ENCODE measurements at regions not wholly inside any gene's neighbourhood (a gene's known extent, or its start where the extent isn't known, plus 50 kb on each side); places are given as distances from the start of the nearest gene placed in this dataset.

GRCh38 chr16:73301984-73302383, 254.1 kb upstream of the ZFHX3 start:
- Histone ChIP-seq H3K4ac (ENCODE audit: low read depth in 1 of 2, low read length in 2 of 2) (no peak overlapping the region), H2BK120ac (ENCODE audit: low read depth, low read length) (no peak overlapping the region), H2BK15ac (ENCODE audit: low read depth, poor library complexity, severe bottlenecking) (no peak overlapping the region), H4K91ac (ENCODE audit: low read length) (no peak overlapping the region), H3K18ac (ENCODE audit: low read depth in 1 of 2, low read length in 2 of 2) (no peak overlapping the region), H2BK12ac (ENCODE audit: low read length in 2 of 2) (no peak overlapping the region), H2BK5ac (ENCODE audit: low read depth, low read length, poor library complexity, severe bottlenecking) (no peak overlapping the region), H3K27ac (ENCODE audit: low read length, poor library complexity, severe bottlenecking) (no peak overlapping the region), H3K4me3 (ENCODE audit: insufficient read depth in 1 of 2, low read depth in 1 of 2, low read length in 2 of 2) (no peak overlapping the region), H3K14ac (ENCODE audit: low read length in 2 of 2) (no peak overlapping the region), H2AK5ac (ENCODE audit: low read length, severe bottlenecking) (no peak overlapping the region), H3K9me3 (ENCODE audit: control insufficient read depth, low read length) (no peaks in the 10 kb centered on the region), H4K8ac (ENCODE audit: low read length) (no peak overlapping the region), H3K4me1 (ENCODE audit: control insufficient read depth, insufficient read depth, low read depth, low read length) (no peaks in the 10 kb centered on the region), H2AFZ (ENCODE audit: low read depth, low read length) (no peak overlapping the region), H3K36me3 (ENCODE audit: control insufficient read depth in 1 of 2, insufficient read depth in 2 of 2, low read depth in 1 of 2, low read length in 2 of 2) (no peaks in the 10 kb centered on the region), H3K79me1 (replicated peaks; ENCODE audit: low read length, poor library complexity, severe bottlenecking) (no peaks in the 10 kb centered on the region), H3K23ac (ENCODE audit: low read length in 2 of 2) (no peak overlapping the region), H3K27me3 (ENCODE audit: control insufficient read depth in 1 of 2, insufficient read depth in 1 of 2, low read length in 2 of 2) (peaks cover 0 to 26% of the 10 kb centered on the region in 2 experiments), H3K9ac (ENCODE audit: low read length) (no peak overlapping the region), H3K4me2 (ENCODE audit: low read length, poor library complexity, severe bottlenecking) (no peak overlapping the region)
- DNase-seq = no peak
- WGBS = 90% methylated on average over 2 of the region's 2 CpGs

- Histone ChIP-seq H3K4me3 (ENCODE audit: insufficient read depth in 1 of 2, low read depth in 1 of 2, low read length in 2 of 2) (no peak overlapping the region), H3K27ac (ENCODE audit: low read length, poor library complexity, severe bottlenecking) (no peak overlapping the region), H3K9me3 (ENCODE audit: control insufficient read depth, low read length) (no peaks in the 10 kb centered on the region), H3K79me1 (replicated peaks; ENCODE audit: low read length, poor library complexity, severe bottlenecking) (no peaks in the 10 kb centered on the region), H3K36me3 (ENCODE audit: control insufficient read depth in 1 of 2, insufficient read depth in 2 of 2, low read depth in 1 of 2, low read length in 2 of 2) (no peaks in the 10 kb centered on the region), H3K4ac (ENCODE audit: low read depth in 1 of 2, low read length in 2 of 2) (no peak overlapping the region), H2AK5ac (ENCODE audit: low read length, severe bottlenecking) (no peak overlapping the region), H3K18ac (ENCODE audit: low read depth in 1 of 2, low read length in 2 of 2) (no peak overlapping the region), H2BK15ac (ENCODE audit: low read depth, poor library complexity, severe bottlenecking) (no peak overlapping the region), H2BK120ac (ENCODE audit: low read depth, low read length) (no peak overlapping the region), H4K8ac (ENCODE audit: low read length) (no peak overlapping the region), H3K14ac (ENCODE audit: low read length in 2 of 2) (no peak overlapping the region), H3K27me3 (ENCODE audit: control insufficient read depth in 1 of 2, insufficient read depth in 1 of 2, low read length in 2 of 2) (peaks cover 0 to 10% of the 10 kb centered on the region in 2 experiments), H2BK12ac (ENCODE audit: low read length in 2 of 2) (no peak overlapping the region), H4K91ac (ENCODE audit: low read length) (no peak overlapping the region), H3K4me2 (ENCODE audit: low read length, poor library complexity, severe bottlenecking) (no peak overlapping the region), H3K4me1 (ENCODE audit: control insufficient read depth, insufficient read depth, low read depth, low read length) (no peaks in the 10 kb centered on the region), H2AFZ (ENCODE audit: low read depth, low read length) (no peak overlapping the region), H2BK5ac (ENCODE audit: low read depth, low read length, poor library complexity, severe bottlenecking) (no peak overlapping the region), H3K23ac (ENCODE audit: low read length in 2 of 2) (no peak overlapping the region), H3K9ac (ENCODE audit: low read length) (no peak overlapping the region)
- DNase-seq = no peak
- WGBS = 62% methylated on average over 7 of the region's 7 CpGs
These were observed 251.4 kb upstream of the ZFHX3 start for GRCh38 chr16:73299346-73299745.

DNA sequence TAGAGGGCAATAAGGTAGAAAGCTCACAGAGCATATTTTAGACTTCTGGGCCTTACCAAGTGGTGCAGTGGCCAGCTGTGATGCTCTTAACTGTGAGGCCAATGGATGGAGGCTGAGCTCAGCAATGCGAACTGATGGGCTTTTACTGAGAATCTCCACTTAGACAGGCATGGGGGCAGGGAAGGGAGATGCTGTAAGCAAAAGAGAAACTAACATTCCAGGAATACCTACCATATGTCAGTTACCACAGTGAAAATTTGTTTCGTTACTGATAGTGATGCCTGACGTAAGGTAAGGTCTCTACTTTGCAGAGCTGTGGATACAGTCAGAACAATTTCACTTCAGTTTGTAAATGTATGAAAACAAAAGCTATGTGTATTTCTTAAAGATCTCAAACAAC, 250.6 kb upstream of the ZFHX3 start:
- H3K14ac ChIP-seq (ENCODE audit: low read length in 2 of 2) = no peak overlapping the region
- H2BK12ac ChIP-seq (ENCODE audit: low read length in 2 of 2) = no peak overlapping the region
- no peak overlapping the region for H3K4me2 ChIP-seq (ENCODE audit: low read length, poor library complexity, severe bottlenecking)
- H3K18ac ChIP-seq (ENCODE audit: low read depth in 1 of 2, low read length in 2 of 2) = no peak overlapping the region
- no peaks in the 10 kb centered on the region for H3K4me1 ChIP-seq (ENCODE audit: control insufficient read depth, insufficient read depth, low read depth, low read length)
- H4K8ac ChIP-seq (ENCODE audit: low read length) = no peak overlapping the region
- no peak overlapping the region for H2BK15ac ChIP-seq (ENCODE audit: low read depth, poor library complexity, severe bottlenecking)
- H3K27me3 ChIP-seq (ENCODE audit: control insufficient read depth in 1 of 2, insufficient read depth in 1 of 2, low read length in 2 of 2) = peaks cover 0 to 4% of the 10 kb centered on the region in 2 experiments
- no peak overlapping the region for H2BK5ac ChIP-seq (ENCODE audit: low read depth, low read length, poor library complexity, severe bottlenecking)
- H3K9ac ChIP-seq (ENCODE audit: low read length) = no peak overlapping the region
- WGBS = no CpG with 5 or more reads among the region's 3 CpGs
- H3K79me1 ChIP-seq (replicated peaks; ENCODE audit: low read length, poor library complexity, severe bottlenecking) = no peaks in the 10 kb centered on the region
- no peak overlapping the region for H2AK5ac ChIP-seq (ENCODE audit: low read length, severe bottlenecking)
- DNase-seq = peak; percentile 27
- no peak overlapping the region for H3K4ac ChIP-seq (ENCODE audit: low read depth in 1 of 2, low read length in 2 of 2)
- no peak overlapping the region for H4K91ac ChIP-seq (ENCODE audit: low read length)
- H3K23ac ChIP-seq (ENCODE audit: low read length in 2 of 2) = no peak overlapping the region
- H3K36me3 ChIP-seq (ENCODE audit: control insufficient read depth in 1 of 2, insufficient read depth in 2 of 2, low read depth in 1 of 2, low read length in 2 of 2) = no peaks in the 10 kb centered on the region
- no peak overlapping the region for H3K4me3 ChIP-seq (ENCODE audit: insufficient read depth in 1 of 2, low read depth in 1 of 2, low read length in 2 of 2)
- H2BK120ac ChIP-seq (ENCODE audit: low read depth, low read length) = no peak overlapping the region
- no peak overlapping the region for H2AFZ ChIP-seq (ENCODE audit: low read depth, low read length)
- H3K9me3 ChIP-seq (ENCODE audit: control insufficient read depth, low read length) = no peaks in the 10 kb centered on the region
- no peak overlapping the region for H3K27ac ChIP-seq (ENCODE audit: low read length, poor library complexity, severe bottlenecking)

GRCh38 chr16:73290258-73290657, 242.3 kb upstream of the ZFHX3 start:
- no peak overlapping the region for H3K4me3 ChIP-seq (ENCODE audit: insufficient read depth in 1 of 2, low read depth in 1 of 2, low read length in 2 of 2)
- peaks cover 5% of the 10 kb centered on the region for H3K9me3 ChIP-seq (ENCODE audit: control insufficient read depth, low read length)
- no peaks in the 10 kb centered on the region for H3K36me3 ChIP-seq (ENCODE audit: control insufficient read depth in 1 of 2, insufficient read depth in 2 of 2, low read depth in 1 of 2, low read length in 2 of 2)
- H3K27me3 ChIP-seq (ENCODE audit: control insufficient read depth in 1 of 2, insufficient read depth in 1 of 2, low read length in 2 of 2) = peaks cover 0 to 45% of the 10 kb centered on the region in 2 experiments
- H3K27ac ChIP-seq (ENCODE audit: low read length, poor library complexity, severe bottlenecking) = no peak overlapping the region
- no peak overlapping the region for H3K23ac ChIP-seq (ENCODE audit: low read length in 2 of 2)
- no peak overlapping the region for H2BK5ac ChIP-seq (ENCODE audit: low read depth, low read length, poor library complexity, severe bottlenecking)
- no peaks in the 10 kb centered on the region for H3K79me1 ChIP-seq (replicated peaks; ENCODE audit: low read length, poor library complexity, severe bottlenecking)
- no peak overlapping the region for H4K8ac ChIP-seq (ENCODE audit: low read length)
- no peak overlapping the region for H2BK12ac ChIP-seq (ENCODE audit: low read length in 2 of 2)
- DNase-seq = no peak
- no peak overlapping the region for H2AFZ ChIP-seq (ENCODE audit: low read depth, low read length)
- H3K4ac ChIP-seq (ENCODE audit: low read depth in 1 of 2, low read length in 2 of 2) = no peak overlapping the region
- no peak overlapping the region for H4K91ac ChIP-seq (ENCODE audit: low read length)
- H2BK15ac ChIP-seq (ENCODE audit: low read depth, poor library complexity, severe bottlenecking) = no peak overlapping the region
- no peaks in the 10 kb centered on the region for H3K4me1 ChIP-seq (ENCODE audit: control insufficient read depth, insufficient read depth, low read depth, low read length)
- no peak overlapping the region for H3K9ac ChIP-seq (ENCODE audit: low read length)
- no peak overlapping the region for H3K18ac ChIP-seq (ENCODE audit: low read depth in 1 of 2, low read length in 2 of 2)
- H3K14ac ChIP-seq (ENCODE audit: low read length in 2 of 2) = no peak overlapping the region
- H2AK5ac ChIP-seq (ENCODE audit: low read length, severe bottlenecking) = no peak overlapping the region
- no peak overlapping the region for H2BK120ac ChIP-seq (ENCODE audit: low read depth, low read length)
- no peak overlapping the region for H3K4me2 ChIP-seq (ENCODE audit: low read length, poor library complexity, severe bottlenecking)
- 32% methylated on average over 1 of the region's 1 CpG for WGBS

Data from mesenchymal stem cell (in vitro differentiated cells and primary cell).